Ascending aorta (tissue), 2 donors: ENCODE measurements at regions not wholly inside any gene's neighbourhood (a gene's known extent, or its start where the extent isn't known, plus 50 kb on each side); places are given as distances from the start of the nearest gene placed in this dataset.

Source experiments
- DNase-seq, 2 donors: peaks; one replicate each; pipeline ENCODE4 v3.0.0-alpha.2; 2019; ENCODE audit warnings: low spot score in 2 of 2
- H3K27ac ChIP-seq, 2 donors: fragments of 200-600 bp; sonication (generic); one replicate each; pipeline ENCODE4 v1.5.1; 2016 to 2017; ENCODE audit warnings: mild to moderate bottlenecking in 1 of 2
- H3K27me3 ChIP-seq: fragments of 200-600 bp; sonication (generic); one replicate; pipeline ENCODE4 v1.5.1; 2017
- H3K36me3 ChIP-seq, 2 donors: fragments of 200-600 bp; sonication (generic); one replicate each; pipeline ENCODE4 v1.5.1; 2016
- H3K4me1 ChIP-seq, 2 donors: fragments of 200-600 bp; sonication (generic); one replicate each; pipeline ENCODE4 v1.5.1; 2016 to 2017; ENCODE audit warnings: mild to moderate bottlenecking in 1 of 2
- H3K4me3 ChIP-seq, 2 donors: fragments of 200-600 bp; sonication (generic); one replicate each; pipeline ENCODE4 v1.5.1; 2016 to 2017; ENCODE audit warnings: mild to moderate bottlenecking in 1 of 2
- H3K9me3 ChIP-seq, 2 donors: fragments of 200-600 bp; sonication (generic); one replicate each; pipeline ENCODE4 v1.5.1; 2016
- CTCF ChIP-seq, 3 experiments: fragments of 200-600 bp in 2 of 3; fragments of 450-650 bp in 1 of 3; sonication (generic) in 2 of 3; IDR thresholded peaks; one replicate each; pipeline ENCODE4 v1.5.1; 2016 to 2019; ENCODE audit warnings: antibody characterized with exemption in 3 of 3, mild to moderate bottlenecking in 1 of 3, moderate library complexity in 1 of 3
- intact Hi-C: fragments of 100-400 bp; cut with DNase I; formaldehyde crosslinking; loops from one replicate; pipeline ENCODE4 v1.15.1; 2023

GRCh38 chr15:79213650-79214049 lies 68.9 kb upstream of the ANKRD34C start:
- intact Hi-C loops: no loop called here
- H3K4me1 ChIP-seq: no peaks in the 10 kb centered on the region
- H3K36me3 ChIP-seq: no peaks in the 10 kb centered on the region
- no peak overlapping the region for H3K4me3 ChIP-seq
- DNase-seq: no peak
- no peak for TF ChIP-seq CTCF (IDR thresholded peaks at IDR 0.05)
- H3K27me3 ChIP-seq: no peaks in the 10 kb centered on the region
- peaks cover 0 to 6% of the 10 kb centered on the region in 2 donors for H3K9me3 ChIP-seq
- no peak overlapping the region for H3K27ac ChIP-seq

GRCh38 chr15:79212589-79213157 lies 69.8 kb upstream of the ANKRD34C start:
- no peak overlapping the region for H3K27ac ChIP-seq
- H3K4me1 ChIP-seq: no peaks in the 10 kb centered on the region
- no peak overlapping the region for H3K4me3 ChIP-seq
- DNase-seq: no peak
- no peaks in the 10 kb centered on the region for H3K27me3 ChIP-seq
- intact Hi-C loops: no loop called here
- no peaks in the 10 kb centered on the region for H3K36me3 ChIP-seq
- peaks cover 0 to 6% of the 10 kb centered on the region in 2 donors for H3K9me3 ChIP-seq
- TF ChIP-seq CTCF (IDR thresholded peaks at IDR 0.05): no peak

GRCh38 chr15:79211481-79211880 lies 71.0 kb upstream of the ANKRD34C start:
- Histone ChIP-seq H3K4me1 (no peaks in the 10 kb centered on the region), H3K4me3 (no peak overlapping the region), H3K27ac (no peak overlapping the region), H3K27me3 (no peaks in the 10 kb centered on the region), H3K9me3 (no peaks in the 10 kb centered on the region), H3K36me3 (no peaks in the 10 kb centered on the region)
- no peak for TF ChIP-seq CTCF (IDR thresholded peaks at IDR 0.05)
- intact Hi-C loops: no loop called here
- no peak for DNase-seq

- no peaks in the 10 kb centered on the region for H3K9me3 ChIP-seq
- no peaks in the 10 kb centered on the region for H3K27me3 ChIP-seq
- no peak for TF ChIP-seq CTCF (IDR thresholded peaks at IDR 0.05)
- DNase-seq: no peak
- H3K4me1 ChIP-seq: no peaks in the 10 kb centered on the region
- no peak overlapping the region for H3K27ac ChIP-seq
- H3K36me3 ChIP-seq: no peaks in the 10 kb centered on the region
- intact Hi-C loops: no loop called here
- no peak overlapping the region for H3K4me3 ChIP-seq
Measured at GRCh38 chr15:79209690-79210089, 72.8 kb upstream of the ANKRD34C start.

- Histone ChIP-seq H3K9me3 (no peaks in the 10 kb centered on the region), H3K4me1 (no peaks in the 10 kb centered on the region), H3K4me3 (no peak overlapping the region), H3K27ac (no peak overlapping the region), H3K27me3 (no peaks in the 10 kb centered on the region), H3K36me3 (no peaks in the 10 kb centered on the region)
- DNase-seq: no peak
- TF ChIP-seq CTCF (IDR thresholded peaks at IDR 0.05): no peak
- intact Hi-C loops: no loop called here
Measured at GRCh38 chr15:79209116-79209515, 73.4 kb upstream of the ANKRD34C start.

- Histone ChIP-seq H3K9me3 (no peaks in the 10 kb centered on the region), H3K36me3 (no peaks in the 10 kb centered on the region), H3K4me1 (no peaks in the 10 kb centered on the region), H3K27ac (no peak overlapping the region), H3K4me3 (no peak overlapping the region), H3K27me3 (no peaks in the 10 kb centered on the region)
- no peak for DNase-seq
- intact Hi-C loops: no loop called here
- no peak for TF ChIP-seq CTCF (IDR thresholded peaks at IDR 0.05)
Measured at GRCh38 chr15:79208179-79208578, 74.3 kb upstream of the ANKRD34C start.
